ENCODE measurements at regions not wholly inside any gene's neighbourhood (a gene's known extent, or its start where the extent isn't known, plus 50 kb on each side); places are given as distances from the start of the nearest gene placed in this dataset.

DNA sequence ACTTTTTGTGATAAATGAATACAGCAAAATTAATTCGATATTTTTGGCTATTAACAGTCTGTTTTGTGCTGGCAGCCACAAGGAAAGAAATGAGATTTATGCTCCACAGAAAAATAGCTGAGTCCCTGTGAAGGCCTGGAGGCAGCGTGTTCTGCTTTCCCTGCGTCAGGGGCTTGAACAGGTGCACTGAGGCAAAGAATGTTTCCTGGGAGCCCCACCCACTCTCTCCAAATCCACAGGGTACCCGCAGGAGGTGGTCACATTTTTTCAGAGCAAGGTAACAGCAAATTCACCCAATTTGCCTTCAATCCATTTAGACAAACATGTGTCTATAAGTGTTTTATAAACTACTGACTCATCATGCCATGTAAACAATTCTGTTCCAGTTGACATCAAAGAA lies 308.1 kb downstream of the TCERG1L start:
- H3K4me3 ChIP-seq = no peak overlapping the region
- intact Hi-C loops (cut with DNase I; ENCODE audit: low total_unique reads) = no loop called here
- H3K4me1 ChIP-seq = no peaks in the 10 kb centered on the region
- DNase-seq = no peak
- TF ChIP-seq POLR2A (IDR thresholded peaks at IDR 0.05) = no peak
- TF ChIP-seq, protein P1, sequence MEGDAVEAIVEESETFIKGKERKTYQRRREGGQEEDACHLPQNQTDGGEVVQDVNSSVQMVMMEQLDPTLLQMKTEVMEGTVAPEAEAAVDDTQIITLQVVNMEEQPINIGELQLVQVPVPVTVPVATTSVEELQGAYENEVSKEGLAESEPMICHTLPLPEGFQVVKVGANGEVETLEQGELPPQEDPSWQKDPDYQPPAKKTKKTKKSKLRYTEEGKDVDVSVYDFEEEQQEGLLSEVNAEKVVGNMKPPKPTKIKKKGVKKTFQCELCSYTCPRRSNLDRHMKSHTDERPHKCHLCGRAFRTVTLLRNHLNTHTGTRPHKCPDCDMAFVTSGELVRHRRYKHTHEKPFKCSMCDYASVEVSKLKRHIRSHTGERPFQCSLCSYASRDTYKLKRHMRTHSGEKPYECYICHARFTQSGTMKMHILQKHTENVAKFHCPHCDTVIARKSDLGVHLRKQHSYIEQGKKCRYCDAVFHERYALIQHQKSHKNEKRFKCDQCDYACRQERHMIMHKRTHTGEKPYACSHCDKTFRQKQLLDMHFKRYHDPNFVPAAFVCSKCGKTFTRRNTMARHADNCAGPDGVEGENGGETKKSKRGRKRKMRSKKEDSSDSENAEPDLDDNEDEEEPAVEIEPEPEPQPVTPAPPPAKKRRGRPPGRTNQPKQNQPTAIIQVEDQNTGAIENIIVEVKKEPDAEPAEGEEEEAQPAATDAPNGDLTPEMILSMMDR (IDR thresholded peaks at IDR 0.05) = no peak
- H3K36me3 ChIP-seq = no peaks in the 10 kb centered on the region
- H3K27ac ChIP-seq = no peak overlapping the region
- H3K9me3 ChIP-seq = no peaks in the 10 kb centered on the region
- H3K27me3 ChIP-seq = no peaks in the 10 kb centered on the region

DNA sequence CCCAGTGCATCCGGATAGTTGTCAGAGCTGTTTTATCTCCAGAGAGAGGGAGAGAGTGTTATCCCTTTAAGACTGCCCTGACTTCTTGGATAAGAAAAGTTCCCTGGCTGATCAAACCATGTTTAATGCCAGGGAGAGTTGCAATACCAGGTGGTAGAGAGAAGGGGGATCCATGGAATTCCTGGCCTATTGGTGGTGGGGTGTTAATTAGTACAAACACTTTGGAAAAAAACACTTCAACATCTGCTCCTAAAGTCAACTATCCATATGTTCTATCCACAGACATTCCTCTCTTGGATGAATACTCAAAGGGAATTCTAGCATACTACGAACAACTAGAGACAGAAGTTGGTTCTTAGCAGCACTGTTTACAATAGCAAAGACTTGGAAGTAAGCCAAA lies 307.2 kb downstream of the TCERG1L start:
- H3K9me3 ChIP-seq = no peaks in the 10 kb centered on the region
- H3K27ac ChIP-seq = no peak overlapping the region
- intact Hi-C loops (cut with DNase I; ENCODE audit: low total_unique reads) = no loop called here
- no peaks in the 10 kb centered on the region for H3K27me3 ChIP-seq
- H3K4me1 ChIP-seq = no peaks in the 10 kb centered on the region
- no peak for TF ChIP-seq POLR2A (IDR thresholded peaks at IDR 0.05)
- TF ChIP-seq, protein P1 (IDR thresholded peaks at IDR 0.05) = no peak
- H3K36me3 ChIP-seq = no peaks in the 10 kb centered on the region
- H3K4me3 ChIP-seq = no peak overlapping the region
- no peak for DNase-seq

DNA sequence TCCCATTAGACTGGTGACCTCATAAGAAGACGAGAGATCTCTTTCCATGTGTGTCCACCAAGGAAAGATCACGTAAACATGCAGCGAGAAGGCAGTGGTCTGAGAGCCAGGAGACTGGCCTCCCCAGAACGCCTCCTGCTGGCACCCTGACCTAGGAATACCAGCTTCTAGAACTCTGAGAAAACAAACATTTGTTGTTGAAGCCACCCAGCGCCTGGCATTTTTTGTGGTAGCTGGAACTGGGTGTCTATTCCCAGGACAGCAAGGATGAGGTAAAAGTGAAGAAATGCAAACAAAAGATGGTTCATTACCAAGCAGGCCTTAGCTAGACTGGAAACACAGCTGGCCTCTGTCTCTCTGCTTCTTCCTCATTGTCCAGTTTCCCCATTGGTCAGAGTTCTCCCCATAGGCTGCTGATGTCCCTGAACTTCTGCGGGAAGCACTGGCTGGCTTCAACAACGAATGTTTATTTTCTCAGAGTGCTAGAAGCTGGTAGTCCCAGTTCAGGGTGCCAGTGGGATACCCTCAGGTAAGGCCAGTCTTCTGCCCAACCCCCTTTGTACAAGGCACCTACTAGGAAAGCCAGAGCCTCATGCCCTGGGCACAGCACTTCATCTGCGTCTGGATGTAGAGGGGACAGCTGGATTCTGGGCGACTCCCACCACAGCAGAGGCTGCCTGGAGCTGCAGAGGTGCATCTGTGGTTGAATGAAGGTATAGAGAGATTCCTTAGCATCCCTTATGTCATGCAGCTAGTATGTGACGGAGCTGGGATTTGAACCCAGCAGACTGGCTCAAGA lies 304.9 kb downstream of the TCERG1L start:
- TF ChIP-seq, protein P1 (IDR thresholded peaks at IDR 0.05) = no peak
- TF ChIP-seq POLR2A (IDR thresholded peaks at IDR 0.05) = no peak
- Histone ChIP-seq H3K4me1 (no peaks in the 10 kb centered on the region), H3K36me3 (no peaks in the 10 kb centered on the region), H3K4me3 (no peak overlapping the region), H3K27ac (no peak overlapping the region), H3K9me3 (no peaks in the 10 kb centered on the region), H3K27me3 (no peaks in the 10 kb centered on the region)
- DNase-seq = no peak
- intact Hi-C loops (cut with DNase I; ENCODE audit: low total_unique reads) = no loop called here

DNA sequence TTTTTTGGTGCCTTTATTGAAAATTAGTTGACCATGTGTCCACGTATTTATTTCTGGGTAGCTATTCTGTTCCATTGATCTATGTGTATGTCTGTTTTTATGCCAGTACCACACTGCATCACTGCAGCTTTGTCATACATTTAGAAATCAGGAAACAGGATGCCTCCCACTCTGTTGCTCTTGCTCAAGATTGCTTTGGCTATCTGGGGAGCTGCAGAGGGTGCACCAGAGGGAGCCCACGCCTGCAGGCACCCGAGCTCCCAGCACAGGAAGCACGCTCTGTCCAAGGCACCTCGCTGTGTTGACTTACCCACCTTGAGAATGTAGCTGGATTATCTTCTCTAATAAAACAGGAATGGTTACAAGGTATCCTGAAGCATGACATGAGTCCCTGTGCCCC lies 301.7 kb downstream of the TCERG1L start:
- Histone ChIP-seq H3K27me3 (no peaks in the 10 kb centered on the region), H3K9me3 (no peaks in the 10 kb centered on the region), H3K36me3 (no peaks in the 10 kb centered on the region), H3K27ac (no peak overlapping the region), H3K4me3 (no peak overlapping the region), H3K4me1 (no peaks in the 10 kb centered on the region)
- no peak for TF ChIP-seq POLR2A (IDR thresholded peaks at IDR 0.05)
- TF ChIP-seq, protein P1 (IDR thresholded peaks at IDR 0.05) = no peak
- intact Hi-C loops (cut with DNase I; ENCODE audit: low total_unique reads) = no loop called here
- DNase-seq = no peak

DNA sequence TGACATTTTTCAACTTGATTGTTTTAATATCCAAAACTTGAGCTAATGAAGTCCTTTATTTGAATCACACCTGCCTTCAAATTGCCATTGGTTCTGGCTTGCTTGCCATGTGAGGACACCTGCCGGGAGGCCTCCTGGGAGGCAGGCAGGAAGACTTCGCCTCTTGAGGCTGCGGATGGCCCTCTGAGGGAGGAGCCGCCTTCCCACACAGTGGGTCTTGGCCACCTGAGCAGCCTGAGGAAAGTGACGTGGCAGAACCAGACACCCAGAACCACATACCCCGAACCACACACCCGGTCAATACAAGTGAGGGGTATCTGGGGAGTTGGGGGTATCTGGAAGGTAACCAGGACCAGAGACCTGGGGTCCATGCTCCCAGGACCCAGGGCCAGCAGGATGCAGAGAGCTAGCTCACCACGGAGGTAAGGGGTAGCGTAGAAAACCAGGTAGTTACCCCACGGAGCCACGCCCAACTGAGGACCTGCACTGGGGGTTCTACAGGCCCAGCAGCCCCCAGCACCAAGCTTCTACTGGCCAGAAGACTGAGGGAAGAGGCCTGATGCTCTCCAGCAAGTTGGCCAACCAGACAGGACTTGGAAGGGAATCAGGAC lies 300.5 kb downstream of the TCERG1L start:
- H3K27me3 ChIP-seq = no peaks in the 10 kb centered on the region
- intact Hi-C loops (cut with DNase I; ENCODE audit: low total_unique reads) = no loop called here
- no peak overlapping the region for H3K4me3 ChIP-seq
- no peaks in the 10 kb centered on the region for H3K36me3 ChIP-seq
- H3K27ac ChIP-seq = no peak overlapping the region
- H3K9me3 ChIP-seq = no peaks in the 10 kb centered on the region
- TF ChIP-seq, protein P1 (IDR thresholded peaks at IDR 0.05) = no peak
- H3K4me1 ChIP-seq = no peaks in the 10 kb centered on the region
- no peak for DNase-seq
